GM12892 (cell line): ENCODE measurements at regions not wholly inside any gene's neighbourhood (a gene's known extent, or its start where the extent isn't known, plus 50 kb on each side); places are given as distances from the start of the nearest gene placed in this dataset.

Source experiments
- DNase-seq: peaks from one replicate; pipeline ENCODE4 v3.0.0; 2011; ENCODE audit not compliant: insufficient read length
- FAIRE-seq: peaks from 2 replicates; lab custom pipeline; 2011; peaks lifted over from hg19 to GRCh38; lab: Jason Lieb, UNC
- POLR2A ChIP-seq: IDR thresholded peaks from 2 replicates; pipeline ENCODE4 v1.6.1; 2011; ENCODE audit warnings: low read depth, low read length, control low read depth
- POLR2AphosphoS5 ChIP-seq: IDR thresholded peaks from 2 replicates; pipeline ENCODE4 v1.6.1; 2011; ENCODE audit warnings: low read depth, low read length, control low read depth
- TAF1 ChIP-seq: IDR thresholded peaks from 2 replicates; pipeline ENCODE4 v1.6.1; 2011; ENCODE audit warnings: low read depth, mild to moderate bottlenecking, control low read depth, low read length, borderline replicate concordance

- DNase-seq = no peak
- FAIRE-seq = no peak
- TF ChIP-seq TAF1 (no peak), POLR2AphosphoS5 (no peak), POLR2A (no peak)
Observed at GRCh38 chr4:23648854-23649596, 240.8 kb downstream of the PPARGC1A start.

GRCh38 chr4:23635468-23635867, 254.4 kb downstream of the PPARGC1A start:
- TF ChIP-seq TAF1 = no peak
- TF ChIP-seq POLR2A = no peak
- TF ChIP-seq POLR2AphosphoS5 = no peak
- DNase-seq (no peak), FAIRE-seq (no peak)

GRCh38 chr4:23631255-23631950, 258.4 kb downstream of the PPARGC1A start:
- DNase-seq (no peak), FAIRE-seq (no peak)
- TF ChIP-seq POLR2AphosphoS5 (no peak), TAF1 (no peak), POLR2A (no peak)

GRCh38 chr4:23630110-23630509, 259.7 kb downstream of the PPARGC1A start:
- DNase-seq (no peak), FAIRE-seq (no peak)
- TF ChIP-seq POLR2AphosphoS5 (no peak), POLR2A (no peak), TAF1 (no peak)

GRCh38 chr4:23629421-23629820, 260.4 kb downstream of the PPARGC1A start:
- no peak for FAIRE-seq
- no peak for TF ChIP-seq POLR2AphosphoS5
- TF ChIP-seq TAF1 = no peak
- no peak for TF ChIP-seq POLR2A
- no peak for DNase-seq

- DNase-seq (no peak), FAIRE-seq (no peak)
- TF ChIP-seq POLR2A = no peak
- no peak for TF ChIP-seq POLR2AphosphoS5
- no peak for TF ChIP-seq TAF1
Observed at GRCh38 chr4:23614284-23614892, 275.5 kb downstream of the PPARGC1A start.

GRCh38 chr4:23613782-23614181, 276.1 kb downstream of the PPARGC1A start:
- TF ChIP-seq TAF1 (no peak), POLR2A (no peak), POLR2AphosphoS5 (no peak)

GRCh38 chr4:23602720-23603119, 287.1 kb downstream of the PPARGC1A start:
- no peak for FAIRE-seq
- DNase-seq = no peak
- TF ChIP-seq POLR2AphosphoS5 = no peak
- no peak for TF ChIP-seq POLR2A
- TF ChIP-seq TAF1 = no peak

More at GRCh38 chr4:23613782-23614181, 276.1 kb downstream of the PPARGC1A start:
- FAIRE-seq = no peak
- DNase-seq = no peak

- TF ChIP-seq TAF1 (no peak), POLR2A (no peak), POLR2AphosphoS5 (no peak)
- FAIRE-seq = no peak
- DNase-seq = no peak
Observed at GRCh38 chr4:23594125-23594524, 295.7 kb downstream of the PPARGC1A start.

- FAIRE-seq (no peak), DNase-seq (no peak)
- TF ChIP-seq POLR2A = no peak
- no peak for TF ChIP-seq POLR2AphosphoS5
- no peak for TF ChIP-seq TAF1
Observed at GRCh38 chr4:23590431-23590830, 299.4 kb downstream of the PPARGC1A start.

GRCh38 chr4:23584024-23584423, 305.8 kb downstream of the PPARGC1A start:
- DNase-seq (no peak), FAIRE-seq (no peak)
- TF ChIP-seq POLR2AphosphoS5 = no peak
